ENCODE measurements at regions not wholly inside any gene's neighbourhood (a gene's known extent, or its start where the extent isn't known, plus 50 kb on each side); places are given as distances from the start of the nearest gene placed in this dataset.

DNA sequence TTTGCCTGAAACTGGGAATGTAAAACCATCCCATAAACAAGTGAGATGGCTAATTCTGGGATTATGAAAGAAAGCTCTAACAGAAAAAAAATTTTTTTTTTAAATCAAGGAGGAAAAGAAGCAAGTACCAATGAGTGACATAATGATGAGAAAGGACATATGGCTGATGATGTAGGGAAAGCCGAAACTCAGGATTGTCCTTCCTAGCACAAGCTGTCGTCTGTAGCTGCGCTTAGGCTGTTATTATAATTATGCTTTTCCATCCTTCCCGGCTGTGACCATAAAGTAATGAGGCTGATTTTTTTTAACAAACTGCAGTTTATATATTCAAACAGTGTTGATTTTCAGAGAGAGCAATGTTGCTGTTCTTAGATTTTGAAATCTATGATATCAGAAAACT lies 209.8 kb upstream of the NOCT start:
- H3K4me3 Mint-ChIP-seq = no peak overlapping the region
- peaks cover 20 to 25% of the 10 kb centered on the region in 2 donors for H3K27me3 ChIP-seq (ENCODE audit: control insufficient read depth in 2 of 2, insufficient read depth in 2 of 2, low read length in 2 of 2)
- no peak overlapping the region for H3K27ac ChIP-seq (ENCODE audit: low read depth in 1 of 2, low read length in 2 of 2)
- no peaks in the 10 kb centered on the region for H3K36me3 ChIP-seq (replicated peaks in 1 of 2; ENCODE audit: control insufficient read depth in 1 of 2, insufficient read depth in 2 of 2, low read length in 2 of 2)
- H3K4me3 ChIP-seq (replicated peaks in 1 of 3; ENCODE audit: low read depth in 2 of 3, low read length in 3 of 3) = no peak overlapping the region
- no peak for DNase-seq
- TF ChIP-seq, protein P1, sequence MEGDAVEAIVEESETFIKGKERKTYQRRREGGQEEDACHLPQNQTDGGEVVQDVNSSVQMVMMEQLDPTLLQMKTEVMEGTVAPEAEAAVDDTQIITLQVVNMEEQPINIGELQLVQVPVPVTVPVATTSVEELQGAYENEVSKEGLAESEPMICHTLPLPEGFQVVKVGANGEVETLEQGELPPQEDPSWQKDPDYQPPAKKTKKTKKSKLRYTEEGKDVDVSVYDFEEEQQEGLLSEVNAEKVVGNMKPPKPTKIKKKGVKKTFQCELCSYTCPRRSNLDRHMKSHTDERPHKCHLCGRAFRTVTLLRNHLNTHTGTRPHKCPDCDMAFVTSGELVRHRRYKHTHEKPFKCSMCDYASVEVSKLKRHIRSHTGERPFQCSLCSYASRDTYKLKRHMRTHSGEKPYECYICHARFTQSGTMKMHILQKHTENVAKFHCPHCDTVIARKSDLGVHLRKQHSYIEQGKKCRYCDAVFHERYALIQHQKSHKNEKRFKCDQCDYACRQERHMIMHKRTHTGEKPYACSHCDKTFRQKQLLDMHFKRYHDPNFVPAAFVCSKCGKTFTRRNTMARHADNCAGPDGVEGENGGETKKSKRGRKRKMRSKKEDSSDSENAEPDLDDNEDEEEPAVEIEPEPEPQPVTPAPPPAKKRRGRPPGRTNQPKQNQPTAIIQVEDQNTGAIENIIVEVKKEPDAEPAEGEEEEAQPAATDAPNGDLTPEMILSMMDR (IDR thresholded peaks at IDR 0.05) = no peak
- WGBS (ENCODE audit: insufficient coverage) = no CpG with 5 or more reads among the region's 4 CpGs
- no peak overlapping the region for H2AFZ ChIP-seq (ENCODE audit: insufficient read depth, low read depth, low read length, poor library complexity, severe bottlenecking)
- H3K36me3 Mint-ChIP-seq = no peaks in the 10 kb centered on the region
- H3K27ac Mint-ChIP-seq = no peak overlapping the region
- no peak overlapping the region for H3K4me2 ChIP-seq (replicated peaks; ENCODE audit: extremely low read depth, low read length, poor library complexity, severe bottlenecking)
- peaks cover 0 to 5% (median 1%) of the 10 kb centered on the region in 7 donors for H3K9me3 Mint-ChIP-seq
- no peaks in the 10 kb centered on the region for H3K4me1 Mint-ChIP-seq
- peaks cover 17 to 35% (median 25%) of the 10 kb centered on the region in 3 donors for H3K27me3 Mint-ChIP-seq (ENCODE audit: low read depth in 3 of 3)
- intact Hi-C loops (cut with micrococcal nuclease) = no loop called here
- no peaks in the 10 kb centered on the region for H3K9me3 ChIP-seq (replicated peaks in 1 of 2; ENCODE audit: control insufficient read depth in 1 of 2, insufficient read depth in 1 of 2, low read length in 2 of 2)
- H4K20me1 ChIP-seq (ENCODE audit: insufficient read depth, low read length) = no peaks in the 10 kb centered on the region
- no peaks in the 10 kb centered on the region for H3K4me1 ChIP-seq (ENCODE audit: control insufficient read depth in 1 of 2, insufficient read depth in 2 of 2, low read length in 2 of 2)
- no peak overlapping the region for H3K9ac ChIP-seq (ENCODE audit: insufficient read depth, low read length, poor library complexity, severe bottlenecking)
- H3K79me2 ChIP-seq (ENCODE audit: insufficient read depth, low read length) = no peaks in the 10 kb centered on the region

DNA sequence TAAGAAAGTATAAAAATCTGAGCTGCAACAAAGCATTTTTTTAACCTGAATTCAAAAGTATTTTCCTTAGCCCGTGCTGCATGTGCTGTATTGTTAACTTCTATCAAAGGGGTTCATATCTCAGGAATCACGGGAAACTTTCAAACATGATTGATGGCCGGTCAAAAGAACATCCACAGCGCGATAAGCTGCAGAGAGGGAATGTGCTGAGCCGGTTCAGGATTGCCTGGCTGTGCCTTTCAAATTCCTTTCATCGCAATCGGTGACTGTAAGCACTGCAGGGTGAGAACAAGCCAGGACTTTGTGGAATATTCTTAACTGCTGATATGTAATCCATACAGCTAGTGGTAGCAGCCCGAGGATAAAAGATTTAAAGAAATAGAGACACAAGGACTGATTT lies 210.9 kb upstream of the NOCT start:
- no peak overlapping the region for H3K27ac Mint-ChIP-seq
- TF ChIP-seq, protein P1 (IDR thresholded peaks at IDR 0.05) = no peak
- no peaks in the 10 kb centered on the region for H3K36me3 Mint-ChIP-seq
- no peak for DNase-seq
- Histone ChIP-seq H3K36me3 (replicated peaks in 1 of 2; ENCODE audit: control insufficient read depth in 1 of 2, insufficient read depth in 2 of 2, low read length in 2 of 2) (no peaks in the 10 kb centered on the region), H3K27ac (ENCODE audit: low read depth in 1 of 2, low read length in 2 of 2) (no peak overlapping the region), H3K4me1 (ENCODE audit: control insufficient read depth in 1 of 2, insufficient read depth in 2 of 2, low read length in 2 of 2) (no peaks in the 10 kb centered on the region), H3K4me2 (replicated peaks; ENCODE audit: extremely low read depth, low read length, poor library complexity, severe bottlenecking) (no peak overlapping the region), H4K20me1 (ENCODE audit: insufficient read depth, low read length) (no peaks in the 10 kb centered on the region), H3K27me3 (ENCODE audit: control insufficient read depth in 2 of 2, insufficient read depth in 2 of 2, low read length in 2 of 2) (peaks cover 20 to 24% of the 10 kb centered on the region in 2 donors), H3K4me3 (replicated peaks in 1 of 3; ENCODE audit: low read depth in 2 of 3, low read length in 3 of 3) (no peak overlapping the region), H2AFZ (ENCODE audit: insufficient read depth, low read depth, low read length, poor library complexity, severe bottlenecking) (no peak overlapping the region), H3K79me2 (ENCODE audit: insufficient read depth, low read length) (no peaks in the 10 kb centered on the region), H3K9ac (ENCODE audit: insufficient read depth, low read length, poor library complexity, severe bottlenecking) (no peak overlapping the region), H3K9me3 (replicated peaks in 1 of 2; ENCODE audit: control insufficient read depth in 1 of 2, insufficient read depth in 1 of 2, low read length in 2 of 2) (no peaks in the 10 kb centered on the region)
- H3K27me3 Mint-ChIP-seq (ENCODE audit: low read depth in 3 of 3) = peaks cover 17 to 40% (median 26%) of the 10 kb centered on the region in 3 donors
- no peaks in the 10 kb centered on the region for H3K4me1 Mint-ChIP-seq
- intact Hi-C loops (cut with micrococcal nuclease) = no loop called here
- WGBS (ENCODE audit: insufficient coverage) = 22% methylated on average over 8 of the region's 9 CpGs
- no peak overlapping the region for H3K4me3 Mint-ChIP-seq
- peaks cover 0 to 5% (median 1%) of the 10 kb centered on the region in 7 donors for H3K9me3 Mint-ChIP-seq

Data from CD14-positive monocyte (primary cell).